Erythroblast (primary cell): ENCODE measurements at regions not wholly inside any gene's neighbourhood (a gene's known extent, or its start where the extent isn't known, plus 50 kb on each side); places are given as distances from the start of the nearest gene placed in this dataset.

Source experiments
- GATA1 ChIP-seq: IDR thresholded peaks from 2 replicates; pipeline ENCODE4 v1.6.1; 2011; ENCODE audit warnings: low read depth, mild to moderate bottlenecking, control low read depth, low read length, moderate library complexity
- POLR2A ChIP-seq: IDR thresholded peaks from 2 replicates; pipeline ENCODE4 v1.6.1; 2011; ENCODE audit warnings: mild to moderate bottlenecking, low read length

DNA sequence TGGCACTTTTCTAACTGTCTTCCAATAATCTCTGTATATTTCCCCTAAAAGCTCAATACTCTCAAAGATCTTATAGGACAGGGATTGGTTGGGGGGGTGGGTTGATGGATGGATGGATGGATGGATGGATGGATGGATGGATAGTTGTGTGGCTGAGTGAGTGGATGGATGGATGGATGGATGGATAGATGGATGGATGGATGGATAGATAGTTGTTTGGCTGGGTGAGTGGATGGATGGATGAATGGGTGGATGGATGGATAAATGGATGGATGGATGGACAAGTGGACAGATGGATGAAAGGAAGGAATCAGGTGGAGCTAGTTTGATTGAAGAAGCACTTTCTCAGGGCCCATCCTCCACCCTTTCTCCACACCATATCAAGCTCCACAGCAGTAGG lies 388.8 kb downstream of the CDC5L start:
- TF ChIP-seq POLR2A (no peak), GATA1 (no peak)
